Activated CD4-positive, CD25-positive, alpha-beta regulatory T cell (primary cell): ENCODE measurements at regions not wholly inside any gene's neighbourhood (a gene's known extent, or its start where the extent isn't known, plus 50 kb on each side); places are given as distances from the start of the nearest gene placed in this dataset.

Experiments used
- DNase-seq, 4 experiments: peaks; one replicate each; lab custom pipeline; 2025; lab: John Stamatoyannopoulos, UW

- DNase-seq = no peak
Measured at GRCh38 chr10:128747582-128748346, 621.5 kb upstream of the MKI67 start.

- no peak for DNase-seq
Measured at GRCh38 chr10:128751284-128751683, 625.1 kb upstream of the MKI67 start.

DNA sequence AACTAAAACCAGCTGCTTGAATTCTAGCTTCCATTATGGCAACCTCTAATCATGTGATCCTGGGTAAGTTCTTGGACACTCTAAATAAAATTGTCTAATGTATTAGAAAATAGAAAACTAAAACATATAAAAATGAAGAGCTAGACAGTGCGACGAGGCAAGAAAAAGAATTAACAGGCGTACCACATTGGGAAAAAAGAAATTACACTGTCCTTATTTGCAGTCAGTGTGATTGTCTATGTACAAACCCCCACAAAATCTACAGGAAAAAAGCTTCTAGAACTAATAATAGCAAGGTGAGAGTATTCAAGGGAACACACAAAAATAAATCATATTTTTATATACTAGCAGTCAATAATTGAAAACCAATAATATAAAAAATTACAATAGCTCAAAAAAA, 625.6 kb upstream of the MKI67 start:
- DNase-seq = no peak

DNA sequence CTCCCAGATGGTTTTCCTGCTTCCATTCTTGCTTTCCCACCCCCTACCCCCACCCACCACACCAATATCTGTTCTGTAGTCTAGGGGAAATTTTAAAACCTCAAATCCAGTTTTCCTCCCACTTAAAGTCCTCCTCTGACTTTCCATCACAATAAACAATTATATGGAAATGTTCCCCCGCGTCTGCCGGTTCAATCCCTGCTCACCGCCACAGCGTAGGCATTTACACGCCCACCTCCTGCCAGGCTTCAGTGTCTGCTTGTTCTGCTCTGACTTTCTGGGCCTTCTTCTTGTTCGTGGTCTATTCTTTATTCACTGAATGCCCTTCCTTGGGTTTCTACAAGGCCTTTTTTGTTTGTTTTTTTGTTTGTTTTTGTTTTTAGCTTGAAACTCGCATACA, 633.0 kb upstream of the MKI67 start:
- DNase-seq = no peak

DNA sequence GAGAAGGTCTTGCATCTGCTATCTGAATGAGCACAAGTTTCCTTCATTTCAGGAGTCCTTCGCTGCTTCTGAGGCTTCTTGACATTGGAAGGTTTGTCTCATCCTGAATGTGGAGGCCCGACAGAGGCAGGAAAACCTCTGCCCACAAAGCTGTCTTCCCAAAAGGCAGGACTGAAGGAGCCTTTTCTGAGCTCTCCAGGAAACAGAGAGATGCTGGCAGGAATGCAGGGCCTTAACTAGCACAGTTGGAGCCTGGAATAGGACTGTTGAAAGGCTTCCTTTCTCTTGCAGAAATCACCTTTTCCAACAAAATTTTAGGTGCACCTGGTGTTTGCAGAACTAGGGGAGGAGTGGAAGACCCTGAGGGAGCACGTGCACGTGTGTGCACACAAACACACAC, 637.4 kb upstream of the MKI67 start:
- no peak for DNase-seq

DNA sequence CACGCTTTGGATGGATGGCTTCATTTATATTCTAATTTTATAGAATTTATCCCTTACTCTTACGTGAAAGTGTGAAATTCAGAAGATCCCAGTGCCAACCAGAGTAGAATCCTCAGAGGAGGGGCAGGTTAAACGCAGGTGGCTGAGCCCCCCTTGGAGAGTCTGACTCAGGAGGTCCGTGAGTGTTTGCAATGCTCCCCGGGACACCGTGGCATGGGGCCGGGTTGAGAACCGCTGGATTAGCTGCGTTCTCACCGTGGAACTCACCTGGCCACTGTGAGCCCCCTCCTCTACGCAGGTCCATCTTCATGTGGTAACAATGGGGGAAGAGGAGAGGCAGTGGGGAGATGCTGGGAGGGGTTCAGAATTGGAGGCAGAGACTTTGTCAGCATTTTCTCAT, 638.0 kb upstream of the MKI67 start:
- DNase-seq = no peak

- no peak for DNase-seq
Measured at GRCh38 chr10:128766915-128767314, 640.7 kb upstream of the MKI67 start.

- DNase-seq = no peak
Measured at GRCh38 chr10:128774979-128775378, 648.8 kb upstream of the MKI67 start.

DNA sequence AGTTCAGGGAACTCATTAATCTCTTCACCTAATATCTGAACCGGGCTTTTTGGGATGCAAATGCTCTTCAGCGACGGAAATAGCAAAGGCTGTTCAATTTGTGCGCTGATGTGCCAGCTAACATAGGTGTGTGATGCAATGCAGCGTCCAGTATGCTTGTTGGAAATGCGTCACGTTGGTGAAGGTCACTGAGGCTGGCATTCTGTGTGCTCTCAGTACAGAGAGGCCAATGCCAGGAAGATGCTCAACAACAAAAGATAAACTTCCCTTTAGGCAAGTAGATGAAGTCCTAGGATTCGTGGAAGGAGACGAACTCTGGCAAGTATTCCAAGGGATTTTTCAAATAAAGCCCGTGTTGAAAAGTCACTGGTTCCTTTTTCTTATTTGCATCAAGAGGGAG, 649.5 kb upstream of the MKI67 start:
- DNase-seq = no peak

GRCh38 chr10:128776673-128777252, 650.5 kb upstream of the MKI67 start:
- no peak for DNase-seq

DNA sequence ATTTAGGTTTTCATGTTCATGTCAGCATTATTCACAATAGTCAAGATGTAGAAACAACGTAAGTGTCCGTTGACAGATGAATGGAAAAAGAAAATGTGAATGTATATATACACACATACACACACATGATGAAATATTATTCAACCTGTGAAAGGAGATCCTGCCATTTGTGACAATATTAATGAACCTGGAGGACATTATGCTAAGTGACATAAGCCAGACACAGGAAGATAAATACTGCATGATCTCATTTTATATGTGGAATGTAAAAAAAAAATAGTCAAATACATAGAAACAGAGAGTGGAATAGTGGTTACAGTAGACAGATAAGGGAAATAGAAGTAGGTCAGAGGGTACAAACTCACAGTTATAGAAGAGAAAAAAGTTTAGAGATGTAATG, 651.1 kb upstream of the MKI67 start:
- DNase-seq = no peak

DNA sequence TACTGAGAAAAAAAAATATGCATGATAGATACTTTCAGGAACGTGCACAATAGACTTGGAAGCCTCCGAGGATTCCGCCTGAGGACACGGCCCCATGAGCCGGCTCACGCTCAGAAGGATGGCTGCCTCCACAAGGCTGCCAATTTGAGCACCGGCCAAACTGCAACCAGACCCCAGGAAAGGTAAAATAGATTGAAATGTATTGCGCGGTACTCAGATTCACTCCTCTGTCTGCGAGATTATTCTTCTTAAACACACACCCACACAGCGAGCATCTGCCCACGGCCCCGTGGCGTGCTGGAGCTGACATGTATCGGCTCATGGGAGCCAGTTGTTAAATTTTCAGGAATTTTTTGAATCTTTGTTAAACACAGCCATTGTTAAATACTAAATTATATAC, 653.2 kb upstream of the MKI67 start:
- no peak for DNase-seq

DNA sequence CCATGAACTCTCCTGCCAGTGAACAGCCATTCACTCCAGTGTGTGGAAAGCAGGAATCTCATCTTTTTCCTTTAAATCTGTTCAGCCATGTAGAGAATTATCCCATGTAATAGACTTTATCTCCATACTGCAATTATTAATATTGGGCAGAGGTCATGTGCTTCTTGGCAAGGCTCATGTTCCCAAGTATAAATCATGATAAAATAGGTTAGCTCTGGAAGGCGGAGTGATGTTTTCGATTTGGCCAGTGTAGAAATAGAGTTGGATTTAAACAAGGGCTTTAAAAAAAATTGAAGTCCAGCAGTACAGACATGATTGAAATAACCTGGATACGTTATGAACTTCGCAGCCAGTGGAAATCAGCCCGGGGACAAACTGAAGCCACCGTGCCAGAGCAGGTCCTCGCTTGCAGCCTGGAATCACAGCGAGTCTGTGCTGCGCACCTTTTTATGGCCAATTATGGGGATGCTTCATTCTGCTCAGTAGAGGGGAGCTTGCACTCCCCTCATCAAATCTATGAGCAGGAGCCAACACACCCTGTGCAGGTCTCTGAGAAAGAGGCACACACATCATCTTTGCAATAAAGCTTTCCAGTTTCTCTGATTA, 654.0 kb upstream of the MKI67 start:
- no peak for DNase-seq

DNA sequence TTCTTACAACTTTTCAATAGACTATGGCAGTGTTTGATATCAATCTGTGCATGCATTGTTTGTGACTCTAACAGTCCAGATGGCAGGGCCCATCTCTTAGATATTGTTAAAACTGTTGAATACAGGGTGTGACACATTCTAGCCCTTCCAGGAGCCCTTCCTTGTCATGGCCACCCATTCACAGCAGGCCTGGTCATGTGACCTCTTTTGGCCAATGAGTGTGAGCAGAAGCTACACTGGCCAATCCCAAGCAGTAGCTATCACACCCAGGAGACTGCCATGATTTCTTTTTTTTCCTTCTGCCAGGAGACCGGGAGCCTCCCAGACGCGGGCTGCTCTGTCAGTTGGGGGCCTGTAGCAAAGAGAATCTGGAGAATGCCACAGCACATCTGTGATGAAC, 655.4 kb upstream of the MKI67 start:
- DNase-seq = no peak

DNA sequence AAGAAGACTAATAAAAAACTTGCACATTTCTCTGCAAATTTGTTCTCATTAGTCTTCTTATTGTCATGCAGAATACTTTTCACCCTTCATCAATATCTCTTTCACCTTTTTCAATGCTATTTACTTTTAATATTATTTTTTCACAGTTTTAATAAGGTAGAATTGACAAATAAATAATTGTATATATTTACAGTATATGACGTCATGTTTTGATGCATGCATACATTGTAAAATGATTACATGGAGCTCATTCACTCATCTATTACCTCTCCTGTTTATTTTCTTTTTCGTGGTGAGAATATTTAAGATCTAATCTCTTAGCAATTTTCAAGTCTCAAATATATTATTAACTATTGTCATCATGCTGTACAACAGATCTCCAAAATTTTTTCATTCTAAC, 658.2 kb upstream of the MKI67 start:
- no peak for DNase-seq

DNA sequence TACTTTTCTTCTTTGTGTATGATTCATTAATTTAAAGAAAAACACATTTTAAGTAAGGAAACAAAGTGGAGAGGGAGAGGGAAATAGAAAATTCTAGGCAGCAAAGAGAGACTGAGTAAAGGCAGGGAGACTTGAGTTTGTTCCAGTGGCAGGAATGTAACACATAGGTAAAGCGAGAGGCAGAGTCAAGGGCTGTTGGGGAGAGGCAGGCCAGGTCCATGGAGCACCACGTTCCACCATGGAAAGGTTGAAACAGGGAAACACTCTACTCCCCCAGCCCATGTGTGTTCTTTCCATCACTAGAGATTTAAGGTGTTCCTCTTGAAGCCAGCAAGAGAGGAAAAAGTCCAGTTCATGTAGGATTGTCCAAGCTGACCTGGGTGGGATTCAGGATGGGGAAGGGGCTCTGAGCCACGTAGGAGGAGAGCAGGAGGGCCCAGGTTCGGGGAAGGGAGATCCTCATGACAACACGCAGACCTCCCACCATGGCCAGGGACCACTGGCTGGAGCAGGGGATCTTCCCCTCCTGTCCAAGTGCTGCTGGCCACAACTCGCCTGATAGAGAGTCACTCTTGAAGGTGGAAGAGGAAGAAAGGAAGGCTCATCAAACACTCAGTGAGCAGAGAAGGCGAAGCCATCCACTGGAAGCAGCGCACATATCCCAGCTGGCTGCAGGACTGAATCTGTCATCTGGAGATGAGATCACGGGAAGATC, 666.4 kb upstream of the MKI67 start:
- no peak for DNase-seq

DNA sequence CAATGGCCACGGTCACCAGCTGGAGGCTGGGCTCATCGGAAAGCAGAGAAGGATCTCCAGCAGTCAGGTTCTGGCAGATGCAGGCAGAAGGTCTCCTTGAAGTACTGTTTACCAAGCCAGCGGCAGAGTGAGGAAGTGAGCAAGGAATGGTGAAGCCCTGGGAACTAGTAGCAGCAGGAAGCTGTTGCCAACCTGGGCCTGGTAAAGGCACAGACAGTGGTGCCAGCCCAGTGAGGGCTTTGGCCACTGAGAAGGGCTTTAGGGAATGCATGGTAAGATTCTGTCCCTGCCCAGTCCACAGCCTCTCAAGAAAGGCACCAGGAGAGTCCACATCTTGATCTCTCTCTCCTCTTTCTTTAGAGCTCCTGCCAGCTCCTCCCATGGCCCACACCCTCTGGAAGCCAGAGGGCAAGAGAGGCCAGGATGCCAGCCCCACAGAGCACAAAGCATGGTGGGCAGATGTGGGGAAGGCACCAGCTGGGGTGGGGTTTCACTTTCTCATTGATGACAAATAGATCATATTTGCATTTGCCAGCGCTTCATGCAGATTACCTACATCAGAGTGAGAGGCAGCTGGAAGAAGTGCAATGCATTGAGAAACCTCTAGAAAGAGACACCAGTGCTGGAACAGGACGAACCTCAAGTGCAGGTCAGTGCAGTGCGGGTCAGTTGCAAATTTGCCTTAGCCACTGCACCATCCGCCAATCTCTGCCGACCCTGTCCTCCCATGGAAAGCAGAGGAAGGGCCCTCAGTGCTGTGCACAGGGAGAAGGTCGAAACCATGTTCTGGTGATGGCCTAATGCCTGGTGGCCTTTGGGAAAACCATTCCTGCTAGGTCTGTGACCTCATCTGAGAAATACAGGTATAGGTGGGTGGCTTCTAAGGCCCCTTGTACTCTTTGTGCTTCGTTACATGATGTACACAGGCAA, 667.8 kb upstream of the MKI67 start:
- no peak for DNase-seq

DNA sequence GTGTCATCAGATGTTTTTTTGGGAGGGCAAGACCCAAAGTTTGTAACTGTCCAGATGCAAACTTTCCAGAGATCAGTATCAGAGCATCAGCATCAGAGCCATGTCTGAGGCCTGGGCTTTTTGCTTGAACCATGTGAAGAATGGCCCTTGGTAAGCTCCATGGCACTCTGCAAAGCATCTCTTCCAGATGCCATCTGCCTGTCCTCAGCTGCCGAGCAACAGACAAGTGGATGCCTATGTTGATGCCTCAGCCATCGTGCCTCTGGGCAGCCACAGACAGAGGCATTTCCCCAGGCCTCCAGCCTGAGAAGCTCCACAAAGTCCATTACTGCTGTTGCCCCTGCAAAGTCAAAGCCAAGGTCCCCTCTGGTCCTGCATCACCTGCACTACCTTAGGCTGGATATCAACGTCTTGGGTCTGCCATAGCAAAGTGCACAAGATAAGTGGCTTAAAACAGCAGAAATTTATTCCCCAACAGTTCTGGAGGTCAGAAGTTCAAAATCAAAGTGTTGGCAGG, 670.2 kb upstream of the MKI67 start:
- no peak for DNase-seq

GRCh38 chr10:128802062-128802461, 665.0 kb upstream of the MGMT start:
- no peak for DNase-seq

DNA sequence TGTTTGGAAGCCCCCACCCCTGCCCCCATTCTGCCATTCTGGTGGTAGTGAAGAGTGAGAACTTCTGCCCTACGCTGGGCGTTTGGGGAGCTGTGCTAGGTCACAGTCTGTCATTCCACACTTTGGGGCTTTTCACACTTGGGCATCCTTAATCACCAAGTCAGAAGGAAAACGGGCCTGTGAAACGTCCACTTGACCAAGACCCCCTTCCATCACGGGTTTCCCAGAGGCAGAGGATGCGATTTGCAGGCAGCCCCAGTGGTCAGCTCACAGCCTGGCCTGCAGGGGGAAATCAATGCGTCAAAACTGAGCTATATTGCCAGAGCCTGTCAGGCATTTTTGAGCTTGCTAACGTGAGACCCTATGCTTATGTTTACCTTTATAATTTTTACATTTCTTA, 663.3 kb upstream of the MGMT start:
- no peak for DNase-seq

DNA sequence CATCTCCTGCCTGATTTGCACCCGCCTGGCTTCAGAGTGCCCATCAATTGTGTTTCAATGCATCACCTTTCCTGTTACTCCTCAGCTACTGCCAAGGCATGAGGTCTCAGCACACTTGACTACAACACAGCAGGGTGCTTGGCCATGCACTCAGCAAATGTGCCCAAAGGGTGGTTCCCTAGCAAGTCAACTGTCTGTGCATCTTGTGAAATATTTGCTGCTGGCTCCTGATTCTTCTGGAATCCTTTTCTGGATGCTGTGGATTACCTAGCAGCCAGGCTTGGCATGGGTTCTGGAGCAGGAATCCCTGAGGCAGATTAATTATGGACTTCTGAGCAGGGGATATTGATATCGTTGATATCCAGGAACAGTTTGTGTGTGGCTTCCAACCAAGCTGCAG, 662.6 kb upstream of the MGMT start:
- no peak for DNase-seq
